H1 (cell line): ENCODE measurements at regions not wholly inside any gene's neighbourhood (a gene's known extent, or its start where the extent isn't known, plus 50 kb on each side); places are given as distances from the start of the nearest gene placed in this dataset.

Source experiments
- CTCF ChIA-PET: fragments of 300-600 bp; sonication (Branson Sonifier 250); formaldehyde crosslinking; loops from one replicate; lab custom pipeline; 2021; ENCODE audit not compliant: partially characterized antibody; lab: Charles Lee
- POLR2A ChIA-PET: fragments of 300-600 bp; sonication (Branson Sonifier 250); formaldehyde crosslinking; loops from one replicate; lab custom pipeline; 2021; ENCODE audit warnings: inconsistent platforms; ENCODE audit not compliant: partially characterized antibody; lab: Charles Lee
- DNase-seq, 2 experiments: peaks; one replicate each; pipeline versions ENCODE4 v3.0.0 to v3.0.0-alpha.2; 2010 to 2022; ENCODE audit warnings: low spot score in 2 of 2, low read depth in 1 of 2, mixed read lengths in 1 of 2
- FAIRE-seq: peaks from 2 replicates; lab custom pipeline; 2011; peaks lifted over from hg19 to GRCh38; lab: Jason Lieb, UNC
- H2AFZ ChIP-seq: 2 replicates; pipeline ENCODE4 v1.8.1; 2012; ENCODE audit warnings: low read length, inconsistent platforms
- H2AK5ac ChIP-seq: 2 replicates; pipeline ENCODE4 v1.6.1; 2013; ENCODE audit warnings: low read depth, low read length
- H2BK120ac ChIP-seq: replicated peaks from 2 replicates; pipeline ENCODE3; 2013; ENCODE audit warnings: low read depth, low read length, inconsistent platforms
- H2BK12ac ChIP-seq: 2 replicates; pipeline ENCODE4 v1.6.1; 2013; ENCODE audit warnings: low read depth, low read length
- H2BK15ac ChIP-seq: 2 replicates; pipeline ENCODE4 v1.6.1; 2013; ENCODE audit warnings: low read length
- H2BK20ac ChIP-seq: 2 replicates; pipeline ENCODE4 v1.6.1; 2013; ENCODE audit warnings: low read length
- H2BK5ac ChIP-seq: 2 replicates; pipeline ENCODE4 v1.6.1; 2013; ENCODE audit warnings: low read depth, low read length
- H3K14ac ChIP-seq: 2 replicates; pipeline ENCODE4 v1.6.1; 2013; ENCODE audit warnings: inconsistent platforms; ENCODE audit not compliant: insufficient read length
- H3K18ac ChIP-seq: 2 replicates; pipeline ENCODE4 v1.6.1; 2013; ENCODE audit warnings: low read length; ENCODE audit errors: extremely low read depth
- H3K23ac ChIP-seq: 2 replicates; pipeline ENCODE4 v1.6.1; 2013; ENCODE audit warnings: inconsistent platforms; ENCODE audit not compliant: insufficient read length
- H3K23me2 ChIP-seq: 2 replicates; pipeline ENCODE4 v1.6.1; 2013; ENCODE audit warnings: low read depth, low read length
- H3K27ac ChIP-seq: 2 replicates; pipeline ENCODE4 v1.6.1; 2011; ENCODE audit warnings: low read depth, low read length, inconsistent platforms
- H3K27me3 ChIP-seq, 4 experiments: replicated peaks in 1 of 4; 1 replicate in 1 of 4; 2 replicates in 3 of 4; pipeline versions ENCODE4 v1.6.1 to v1.8.1; 2011 to 2013; ENCODE audit warnings: low read length in 3 of 4, mild to moderate bottlenecking in 3 of 4, inconsistent platforms in 2 of 4, mixed read lengths in 2 of 4, moderate library complexity in 1 of 4; ENCODE audit not compliant: control insufficient read depth in 3 of 4, insufficient read depth in 3 of 4; ENCODE audit errors: extremely low read depth in 1 of 4
- H3K36me3 ChIP-seq, 4 experiments: 2 replicates each; pipeline versions ENCODE4 v1.6.1 to v1.8.1; 2011 to 2013; ENCODE audit warnings: mild to moderate bottlenecking in 4 of 4, low read length in 3 of 4, moderate library complexity in 2 of 4, control low read depth in 1 of 4, inconsistent platforms in 1 of 4; ENCODE audit not compliant: insufficient read depth in 4 of 4, control insufficient read depth in 2 of 4
- H3K4ac ChIP-seq: replicated peaks from 2 replicates; pipeline ENCODE3; 2013; ENCODE audit warnings: low read length, low read depth, mixed read lengths, inconsistent platforms; ENCODE audit not compliant: insufficient read length
- H3K4me1 ChIP-seq, 4 experiments: replicated peaks in 1 of 4; 1 replicate in 1 of 4; 2 replicates in 3 of 4; pipeline versions ENCODE4 v1.6.1 to v1.8.1; 2011 to 2013; ENCODE audit warnings: low read length in 3 of 4, inconsistent platforms in 2 of 4, mixed read lengths in 1 of 4; ENCODE audit not compliant: insufficient read depth in 4 of 4, control insufficient read depth in 3 of 4
- H3K4me2 ChIP-seq, 2 experiments: 2 replicates each; pipeline versions ENCODE4 v1.6.1 to v1.8.1; 2011 to 2013; ENCODE audit warnings: low read depth in 2 of 2, low read length in 2 of 2, control low read depth in 1 of 2, inconsistent platforms in 1 of 2, mild to moderate bottlenecking in 1 of 2; ENCODE audit not compliant: insufficient read depth in 1 of 2
- H3K4me3 ChIP-seq, 4 experiments: fragments of 200-600, 300-600 bp in 1 of 4; sonication (generic), shearing (Covaris generic), sonication (Bioruptor Twin) in 1 of 4; 2 replicates each; pipeline versions ENCODE4 v1.5.1 to v1.8.1; 2011 to 2016; ENCODE audit warnings: low read length in 4 of 4, low read depth in 3 of 4, control low read depth in 2 of 4, inconsistent platforms in 2 of 4, mild to moderate bottlenecking in 2 of 4, mixed read lengths in 1 of 4, moderate library complexity in 1 of 4; ENCODE audit not compliant: insufficient read depth in 2 of 4; ENCODE audit errors: extremely low read depth in 1 of 4
- H3K56ac ChIP-seq: replicated peaks from 2 replicates; pipeline ENCODE3; 2013; ENCODE audit warnings: low read depth, mild to moderate bottlenecking, mixed read lengths, low read length, inconsistent platforms; ENCODE audit not compliant: insufficient read length
- H3K79me1 ChIP-seq: 2 replicates; pipeline ENCODE4 v1.6.1; 2013; ENCODE audit warnings: low read depth, low read length, control low read depth
- H3K79me2 ChIP-seq, 2 experiments: 2 replicates each; pipeline versions ENCODE4 v1.6.1 to v1.8.1; 2012 to 2013; ENCODE audit warnings: low read length in 2 of 2, mild to moderate bottlenecking in 2 of 2, inconsistent platforms in 1 of 2; ENCODE audit not compliant: insufficient read depth in 2 of 2, control insufficient read depth in 1 of 2
- H3K9ac ChIP-seq, 4 experiments: replicated peaks in 1 of 4; 1 replicate in 1 of 4; 2 replicates in 3 of 4; pipeline versions ENCODE4 v1.6.1 to v1.8.1; 2011 to 2013; ENCODE audit warnings: low read depth in 3 of 4, low read length in 3 of 4, control low read depth in 2 of 4, mild to moderate bottlenecking in 2 of 4, moderate library complexity in 2 of 4, inconsistent platforms in 1 of 4; ENCODE audit errors: extremely low read depth in 1 of 4
- H3K9me3 ChIP-seq, 2 experiments: 2 replicates each; pipeline versions ENCODE4 v1.6.1 to v1.8.1; 2012 to 2013; ENCODE audit warnings: mild to moderate bottlenecking in 2 of 2, moderate library complexity in 2 of 2, control low read depth in 1 of 2, inconsistent platforms in 1 of 2, low read depth in 1 of 2, low read length in 1 of 2, mixed read lengths in 1 of 2; ENCODE audit not compliant: insufficient read depth in 2 of 2
- H4K20me1 ChIP-seq, 2 experiments: replicated peaks in 1 of 2; 2 replicates each; pipeline versions ENCODE3 to v1.8.1; 2011 to 2013; ENCODE audit warnings: inconsistent platforms in 2 of 2, low read length in 2 of 2, mild to moderate bottlenecking in 1 of 2; ENCODE audit not compliant: insufficient read depth in 2 of 2, control insufficient read depth in 1 of 2
- H4K5ac ChIP-seq: 2 replicates; pipeline ENCODE4 v1.6.1; 2013; ENCODE audit warnings: low read length, low read depth, mixed read lengths, inconsistent platforms; ENCODE audit not compliant: insufficient read length
- H4K8ac ChIP-seq: 2 replicates; pipeline ENCODE4 v1.8.0; 2013; ENCODE audit warnings: mild to moderate bottlenecking, moderate library complexity, low read length, inconsistent platforms; ENCODE audit not compliant: insufficient read depth; ENCODE audit errors: extremely low read depth
- H4K91ac ChIP-seq: replicated peaks from 2 replicates; pipeline ENCODE3; 2013; ENCODE audit warnings: low read length, mixed read lengths, inconsistent platforms; ENCODE audit not compliant: insufficient read length
- CREB1 ChIP-seq: IDR thresholded peaks from 2 replicates; pipeline ENCODE4 v1.6.1; 2012; ENCODE audit warnings: inconsistent platforms
- CTBP2 ChIP-seq: IDR thresholded peaks from 2 replicates; pipeline ENCODE4 v1.7.0; 2011; ENCODE audit warnings: borderline replicate concordance, mild to moderate bottlenecking, moderate library complexity, mixed read lengths, low read length; ENCODE audit not compliant: insufficient read depth, insufficient read length
- E2F6 ChIP-seq: IDR thresholded peaks from 2 replicates; pipeline ENCODE4 v1.6.1; 2012; ENCODE audit warnings: inconsistent platforms
- KDM1A ChIP-seq: fragments of 200-600, 300-600 bp; sonication (generic); IDR thresholded peaks from 2 replicates; pipeline ENCODE4 v1.7.1; 2016; ENCODE audit warnings: mild to moderate bottlenecking, low read length, borderline replicate concordance
- NRF1 ChIP-seq: IDR thresholded peaks from 2 replicates; pipeline ENCODE4 v1.6.1; 2011; ENCODE audit warnings: mild to moderate bottlenecking, low read depth, low read length, improper control_type of control experiment
- POU5F1 ChIP-seq: IDR thresholded peaks from 2 replicates; pipeline ENCODE4 v1.6.1; 2011; ENCODE audit warnings: low read depth, mild to moderate bottlenecking, low read length, moderate library complexity
- RFX5 ChIP-seq: IDR thresholded peaks from 2 replicates; pipeline ENCODE4 v1.6.1; 2011; ENCODE audit warnings: low read depth, low read length, improper control_type of control experiment, borderline replicate concordance
- SIN3A ChIP-seq, 2 experiments: IDR thresholded peaks in 1 of 2; conservative IDR thresholded peaks in 1 of 2; 2 replicates each; pipeline ENCODE4 v1.6.1; 2011 to 2012; ENCODE audit warnings: low read length in 2 of 2, improper control_type of control experiment in 1 of 2, low read depth in 1 of 2, mild to moderate bottlenecking in 1 of 2
- SP1 ChIP-seq: IDR thresholded peaks from 2 replicates; pipeline ENCODE4 v1.6.1; 2011; ENCODE audit warnings: low read depth, low read length
- TAF7 ChIP-seq: optimal IDR thresholded peaks from 2 replicates; pipeline ENCODE3; 2011; ENCODE audit warnings: low read depth, mild to moderate bottlenecking, inconsistent platforms, low read length, moderate library complexity, borderline replicate concordance
- ZNF274 ChIP-seq: IDR thresholded peaks from 2 replicates; pipeline ENCODE4 v1.7.0; 2012; ENCODE audit warnings: low read length, borderline replicate concordance; ENCODE audit errors: extremely low read depth
- WGBS, 2 experiments: shearing (Covaris generic) in 1 of 2; methylation state at CpG; one replicate each; pipeline versions ENCODE4 v1.1.6 to v1.1.7; 2013 to 2015; ENCODE audit warnings: low lambda C conversion rate in 2 of 2, mixed read lengths in 2 of 2, inconsistent platforms in 1 of 2, low coverage in 1 of 2, missing lambda C conversion rate in 1 of 2; ENCODE audit not compliant: insufficient replicate concordance in 2 of 2, insufficient coverage in 1 of 2, insufficient read length in 1 of 2; ENCODE audit errors: extremely low coverage in 1 of 2, missing lambda C conversion rate in 1 of 2; 5-methylcytosine and 5-hydroxymethylcytosine counted together
- TF ChIP-seq, protein P1 (sequence below): IDR thresholded peaks from 2 replicates; pipeline ENCODE4 v1.6.1; 2012; ENCODE audit warnings: low read length, inconsistent platforms

DNA sequence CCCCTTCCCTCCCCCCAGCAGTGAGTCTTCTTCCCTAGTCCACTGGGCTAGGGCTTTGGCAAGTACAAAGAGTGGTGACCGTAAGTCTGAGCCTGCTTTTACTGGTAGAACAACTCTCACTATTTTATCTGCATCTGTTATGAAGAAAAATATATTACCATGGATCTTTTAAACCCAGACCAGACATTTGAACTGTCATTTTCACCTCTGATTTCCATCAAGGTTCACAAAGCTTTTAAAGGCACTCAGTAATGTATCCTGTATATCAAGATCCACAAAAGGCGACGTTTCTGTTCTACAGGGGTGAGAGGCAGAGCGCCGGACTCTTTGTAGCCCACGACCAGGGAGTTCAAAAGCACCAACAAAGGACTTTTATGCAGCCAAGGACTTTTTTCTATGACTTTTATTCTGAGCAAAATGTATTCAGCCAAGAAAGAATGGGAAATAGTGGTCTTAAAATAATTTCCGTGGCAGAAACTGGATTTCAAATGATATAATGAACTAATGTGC, 388.3 kb downstream of the ANXA1 start:
- no peaks in the 10 kb centered on the region for H3K79me2 ChIP-seq
- no peaks in the 10 kb centered on the region for H3K9me3 ChIP-seq
- H3K23me2 ChIP-seq: no peaks in the 10 kb centered on the region
- no peaks in the 10 kb centered on the region for H3K4me1 ChIP-seq
- H4K20me1 ChIP-seq: no peaks in the 10 kb centered on the region
- no peak overlapping the region for H4K8ac ChIP-seq
- no peak overlapping the region for H3K23ac ChIP-seq
- no peak overlapping the region for H3K4me3 ChIP-seq
- no peaks in the 10 kb centered on the region for H3K27me3 ChIP-seq
- H2BK15ac ChIP-seq: no peak overlapping the region
- no peak overlapping the region for H2BK20ac ChIP-seq
- no peak for DNase-seq
- no peak overlapping the region for H2BK120ac ChIP-seq
- no peak overlapping the region for H3K4me2 ChIP-seq
- H3K56ac ChIP-seq: no peak overlapping the region
- H4K91ac ChIP-seq: no peak overlapping the region
- H3K14ac ChIP-seq: no peak overlapping the region
- H2BK5ac ChIP-seq: no peak overlapping the region
- no peak overlapping the region for H3K4ac ChIP-seq
- FAIRE-seq: no peak
- H4K5ac ChIP-seq: no peak overlapping the region
- ChIA-PET POLR2A (no interaction called here), CTCF (no interaction called here)
- no peak overlapping the region for H2AK5ac ChIP-seq
- H2BK12ac ChIP-seq: no peak overlapping the region
- H3K18ac ChIP-seq: no peak overlapping the region
- H3K9ac ChIP-seq: no peak overlapping the region
- 89% methylated on average over 7 of the region's 7 CpGs; no CpG with 5 or more reads in 1 of the 2 experiments for WGBS, 2 experiments
- H3K79me1 ChIP-seq: no peaks in the 10 kb centered on the region
- H3K36me3 ChIP-seq: no peaks in the 10 kb centered on the region
- no peak overlapping the region for H3K27ac ChIP-seq
- H2AFZ ChIP-seq: no peak overlapping the region
- TF ChIP-seq SIN3A (conservative IDR thresholded peaks at IDR 0.05 in 1 of 2, IDR thresholded peaks at IDR 0.05 in 1 of 2; ENCODE audit: low read depth in 1 of 2, low read length in 2 of 2) (no peak), NRF1 (no peak), E2F6 (no peak), ZNF274 (no peak), TAF7 (no peak), RFX5 (no peak), CREB1 (no peak), CTBP2 (no peak), SP1 (no peak), KDM1A (no peak), POU5F1 (no peak)
- TF ChIP-seq, protein P1, sequence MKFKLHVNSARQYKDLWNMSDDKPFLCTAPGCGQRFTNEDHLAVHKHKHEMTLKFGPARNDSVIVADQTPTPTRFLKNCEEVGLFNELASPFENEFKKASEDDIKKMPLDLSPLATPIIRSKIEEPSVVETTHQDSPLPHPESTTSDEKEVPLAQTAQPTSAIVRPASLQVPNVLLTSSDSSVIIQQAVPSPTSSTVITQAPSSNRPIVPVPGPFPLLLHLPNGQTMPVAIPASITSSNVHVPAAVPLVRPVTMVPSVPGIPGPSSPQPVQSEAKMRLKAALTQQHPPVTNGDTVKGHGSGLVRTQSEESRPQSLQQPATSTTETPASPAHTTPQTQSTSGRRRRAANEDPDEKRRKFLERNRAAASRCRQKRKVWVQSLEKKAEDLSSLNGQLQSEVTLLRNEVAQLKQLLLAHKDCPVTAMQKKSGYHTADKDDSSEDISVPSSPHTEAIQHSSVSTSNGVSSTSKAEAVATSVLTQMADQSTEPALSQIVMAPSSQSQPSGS: no peak
